ENCODE measurements at regions not wholly inside any gene's neighbourhood (a gene's known extent, or its start where the extent isn't known, plus 50 kb on each side); places are given as distances from the start of the nearest gene placed in this dataset.

GRCh38 chr3:152760024-152760563 is 74.8 kb upstream of the P2RY1 start:
- Histone ChIP-seq H3K4me3 (replicated peaks; ENCODE audit: insufficient read depth, low read length) (no peak overlapping the region), H3K27me3 (ENCODE audit: insufficient read depth, poor library complexity, severe bottlenecking) (no peaks in the 10 kb centered on the region), H3K27ac (replicated peaks) (no peak overlapping the region)
- no peak for TF ChIP-seq REST (IDR thresholded peaks at IDR 0.05; ENCODE audit: insufficient replicate concordance, low read depth)
- TF ChIP-seq SPI1 (IDR thresholded peaks at IDR 0.05; ENCODE audit: borderline replicate concordance, low read depth) = no peak
- no peak for TF ChIP-seq POLR2AphosphoS5 (IDR thresholded peaks at IDR 0.05; ENCODE audit: low read depth)
- TF ChIP-seq CTCF (IDR thresholded peaks at IDR 0.05; ENCODE audit: insufficient read depth, low read length) = no peak
- no peak for TF ChIP-seq GABPA (IDR thresholded peaks at IDR 0.05; ENCODE audit: low read depth)
- no peak for DNase-seq (ENCODE audit: low read depth in 1 of 2, low spot score in 1 of 2)

GRCh38 chr3:152760591-152760990 is 74.3 kb upstream of the P2RY1 start:
- Histone ChIP-seq H3K27me3 (ENCODE audit: insufficient read depth, poor library complexity, severe bottlenecking) (no peaks in the 10 kb centered on the region), H3K4me3 (replicated peaks; ENCODE audit: insufficient read depth, low read length) (no peak overlapping the region), H3K27ac (replicated peaks) (no peak overlapping the region)
- no peak for DNase-seq (ENCODE audit: low read depth in 1 of 2, low spot score in 1 of 2)
- no peak for TF ChIP-seq CTCF (IDR thresholded peaks at IDR 0.05; ENCODE audit: insufficient read depth, low read length)

- Histone ChIP-seq H3K27me3 (ENCODE audit: insufficient read depth, poor library complexity, severe bottlenecking) (no peaks in the 10 kb centered on the region), H3K27ac (replicated peaks) (no peak overlapping the region), H3K4me3 (replicated peaks; ENCODE audit: insufficient read depth, low read length) (no peak overlapping the region)
- TF ChIP-seq CTCF (IDR thresholded peaks at IDR 0.05; ENCODE audit: insufficient read depth, low read length) (no peak), SPI1 (IDR thresholded peaks at IDR 0.05; ENCODE audit: borderline replicate concordance, low read depth) (no peak), POLR2AphosphoS5 (IDR thresholded peaks at IDR 0.05; ENCODE audit: low read depth) (no peak), REST (IDR thresholded peaks at IDR 0.05; ENCODE audit: insufficient replicate concordance, low read depth) (no peak), GABPA (IDR thresholded peaks at IDR 0.05; ENCODE audit: low read depth) (no peak)
- DNase-seq (ENCODE audit: low read depth in 1 of 2, low spot score in 1 of 2) = no peak
These were observed 66.5 kb upstream of the P2RY1 start for GRCh38 chr3:152768478-152768877.

- no peak overlapping the region for H3K4me3 ChIP-seq (replicated peaks; ENCODE audit: insufficient read depth, low read length)
- H3K27ac ChIP-seq (replicated peaks) = no peak overlapping the region
- H3K27me3 ChIP-seq (ENCODE audit: insufficient read depth, poor library complexity, severe bottlenecking) = no peaks in the 10 kb centered on the region
- no peak for TF ChIP-seq POLR2AphosphoS5 (IDR thresholded peaks at IDR 0.05; ENCODE audit: low read depth)
- no peak for TF ChIP-seq CTCF (IDR thresholded peaks at IDR 0.05; ENCODE audit: insufficient read depth, low read length)
- no peak for TF ChIP-seq SPI1 (IDR thresholded peaks at IDR 0.05; ENCODE audit: borderline replicate concordance, low read depth)
- TF ChIP-seq REST (IDR thresholded peaks at IDR 0.05; ENCODE audit: insufficient replicate concordance, low read depth) = no peak
- no peak for TF ChIP-seq GABPA (IDR thresholded peaks at IDR 0.05; ENCODE audit: low read depth)
- peak in 1 of 2 experiments; percentile 7 for DNase-seq (ENCODE audit: low read depth in 1 of 2, low spot score in 1 of 2)
These were observed 65.4 kb upstream of the P2RY1 start for GRCh38 chr3:152769523-152769922.
